ENCODE measurements at regions not wholly inside any gene's neighbourhood (a gene's known extent, or its start where the extent isn't known, plus 50 kb on each side); places are given as distances from the start of the nearest gene placed in this dataset.

- TF ChIP-seq CTCF (conservative IDR thresholded peaks at IDR 0.05; ENCODE audit: low read depth, low read length) = no peak
- no peak overlapping the region for H3K4me3 ChIP-seq (ENCODE audit: low read length)
- DNase-seq (ENCODE audit: low read depth) = no peak
Observed at GRCh38 chr1:80472145-80472544, 1328.6 kb upstream of the ADGRL2 start.

- H3K4me3 ChIP-seq (ENCODE audit: low read length) = no peak overlapping the region
- no peak for TF ChIP-seq CTCF (conservative IDR thresholded peaks at IDR 0.05; ENCODE audit: low read depth, low read length)
- no peak for DNase-seq (ENCODE audit: low read depth)
Observed at GRCh38 chr1:80468356-80468755, 1332.4 kb upstream of the ADGRL2 start.

GRCh38 chr1:80462006-80462405 lies 1338.7 kb upstream of the ADGRL2 start:
- no peak for DNase-seq (ENCODE audit: low read depth)
- H3K4me3 ChIP-seq (ENCODE audit: low read length) = no peak overlapping the region
- no peak for TF ChIP-seq CTCF (conservative IDR thresholded peaks at IDR 0.05; ENCODE audit: low read depth, low read length)

- DNase-seq (ENCODE audit: low read depth) = no peak
Observed at GRCh38 chr1:80457409-80457808, 1343.3 kb upstream of the ADGRL2 start.

GRCh38 chr1:80453775-80454174 lies 1347.0 kb upstream of the ADGRL2 start:
- H3K4me3 ChIP-seq (ENCODE audit: low read length) = no peak overlapping the region
- no peak for DNase-seq (ENCODE audit: low read depth)
- TF ChIP-seq CTCF (conservative IDR thresholded peaks at IDR 0.05; ENCODE audit: low read depth, low read length) = no peak

More at GRCh38 chr1:80457409-80457808, 1343.3 kb upstream of the ADGRL2 start:
- no peak for TF ChIP-seq CTCF (conservative IDR thresholded peaks at IDR 0.05; ENCODE audit: low read depth, low read length)
- no peak overlapping the region for H3K4me3 ChIP-seq (ENCODE audit: low read length)

- DNase-seq (ENCODE audit: low read depth) = no peak
- TF ChIP-seq CTCF (conservative IDR thresholded peaks at IDR 0.05; ENCODE audit: low read depth, low read length) = no peak
- no peak overlapping the region for H3K4me3 ChIP-seq (ENCODE audit: low read length)
Observed at GRCh38 chr1:80450711-80451110, 1350.0 kb upstream of the ADGRL2 start.

- H3K4me3 ChIP-seq (ENCODE audit: low read length) = no peak overlapping the region
- TF ChIP-seq CTCF (conservative IDR thresholded peaks at IDR 0.05; ENCODE audit: low read depth, low read length) = no peak
- DNase-seq (ENCODE audit: low read depth) = no peak
Observed at GRCh38 chr1:80448081-80448480, 1352.7 kb upstream of the ADGRL2 start.
